ENCODE measurements at regions not wholly inside any gene's neighbourhood (a gene's known extent, or its start where the extent isn't known, plus 50 kb on each side); places are given as distances from the start of the nearest gene placed in this dataset.

GRCh38 chr10:36739884-36740445 lies 385.4 kb upstream of the ANKRD30A start:
- no peak overlapping the region for H4K91ac ChIP-seq (ENCODE audit: insufficient read depth, low read depth, low read length)
- H3K79me1 ChIP-seq (ENCODE audit: low read depth in 1 of 2, low read length in 2 of 2) = no peaks in the 10 kb centered on the region
- no peaks in the 10 kb centered on the region for H3K9me1 ChIP-seq (ENCODE audit: insufficient read depth, low read length)
- peak; percentile 42 for DNase-seq
- no peak overlapping the region for H4K8ac ChIP-seq (ENCODE audit: low read depth in 2 of 2, low read length in 2 of 2)
- no CpG with 5 or more reads among the region's 5 CpGs for WGBS, 2 experiments (ENCODE audit: extremely low coverage in 2 of 2, insufficient read length in 1 of 2)
- H2AFZ ChIP-seq (replicated peaks; ENCODE audit: low read length, poor library complexity) = no peak overlapping the region
- ChIA-PET CTCF (no interaction called here), POLR2A (ENCODE audit: unreplicated experiment) (no interaction called here)
- no peak overlapping the region for H2BK120ac ChIP-seq (ENCODE audit: low read depth, low read length)
- no peaks in the 10 kb centered on the region for H3K27me3 ChIP-seq (ENCODE audit: control insufficient read depth, insufficient read depth, low read length)
- H3K14ac ChIP-seq (replicated peaks; ENCODE audit: low read depth, low read length) = no peak overlapping the region
- no peaks in the 10 kb centered on the region for H3K9me3 ChIP-seq (ENCODE audit: control insufficient read depth, insufficient read depth, low read length)
- H3K9ac ChIP-seq (ENCODE audit: low read depth, low read length) = no peak overlapping the region
- dilution Hi-C loops (cut with HindIII; ENCODE audit: low sequenced_read_pairs, unreplicated experiment) (no loop called here), intact Hi-C loops (cut with micrococcal nuclease) (no loop called here), in situ Hi-C loops (cut with MboI; ENCODE audit: low sequenced_read_pairs) (no loop called here)
- H3K27ac ChIP-seq (ENCODE audit: insufficient read depth, low read length) = no peak overlapping the region
- no peak overlapping the region for H3K4me3 ChIP-seq (ENCODE audit: insufficient read depth, low read depth, low read length)
- no peak overlapping the region for H3K4ac ChIP-seq (ENCODE audit: low read depth, low read length)
- no peak for ATAC-seq (ENCODE audit: low read depth)
- H2BK15ac ChIP-seq (ENCODE audit: low read depth, low read length) = no peak overlapping the region
- no peaks in the 10 kb centered on the region for H4K20me1 ChIP-seq (ENCODE audit: insufficient read depth, low read length)
- H3K23ac ChIP-seq (ENCODE audit: low read depth, low read length) = no peak overlapping the region
- H2AK5ac ChIP-seq (ENCODE audit: low read depth, low read length) = no peak overlapping the region
- no peak overlapping the region for H3K56ac ChIP-seq (ENCODE audit: extremely low read depth, insufficient read depth, low read length)
- no TSS peak for BruUV-seq (replicated peaks)
- H3K4me1 ChIP-seq (ENCODE audit: control insufficient read depth, insufficient read depth, low read length) = no peaks in the 10 kb centered on the region
- no peaks in the 10 kb centered on the region for H3K36me3 ChIP-seq (ENCODE audit: control insufficient read depth, insufficient read depth, low read length)
- H4K5ac ChIP-seq (ENCODE audit: low read depth, low read length) = no peak overlapping the region
- H2BK5ac ChIP-seq (ENCODE audit: low read depth, low read length, poor library complexity, severe bottlenecking) = no peak overlapping the region
- TF ChIP-seq RFX5 (IDR thresholded peaks at IDR 0.05; ENCODE audit: low read depth, low read length) (no peak), FOS (IDR thresholded peaks at IDR 0.05; ENCODE audit: low read depth, low read length) (no peak), NFE2L2 (IDR thresholded peaks at IDR 0.05; ENCODE audit: low read depth, low read length) (no peak), CEBPB (IDR thresholded peaks at IDR 0.05; ENCODE audit: low read depth, low read length) (no peak), MAZ (IDR thresholded peaks at IDR 0.05; ENCODE audit: borderline replicate concordance, low read depth, low read length) (no peak), MXI1 (IDR thresholded peaks at IDR 0.05; ENCODE audit: borderline replicate concordance, low read depth, low read length) (no peak), MAFK (IDR thresholded peaks at IDR 0.05; ENCODE audit: low read depth, low read length) (no peak), SMC3 (IDR thresholded peaks at IDR 0.05; ENCODE audit: low read depth, low read length) (no peak), ELK1 (IDR thresholded peaks at IDR 0.05; ENCODE audit: borderline replicate concordance, low read depth, low read length) (no peak), RAD21 (IDR thresholded peaks at IDR 0.05; ENCODE audit: low read length) (no peak)
- no peak overlapping the region for H2AK9ac ChIP-seq (replicated peaks; ENCODE audit: low read depth, low read length, poor library complexity)
- no peak overlapping the region for H3K18ac ChIP-seq (ENCODE audit: low read depth, low read length)
- H2BK20ac ChIP-seq (ENCODE audit: low read depth, low read length) = no peak overlapping the region
- no peak overlapping the region for H3K4me2 ChIP-seq (ENCODE audit: low read depth, low read length)

Measured in IMR-90 (cell line).